Activated CD4-positive, alpha-beta memory T cell treated with anti-CD3 and anti-CD28 coated beads for 36 hours (primary cell): ENCODE measurements at regions not wholly inside any gene's neighbourhood (a gene's known extent, or its start where the extent isn't known, plus 50 kb on each side); places are given as distances from the start of the nearest gene placed in this dataset.
"Not testable (repeated sequence)": the region's sequence is repeated elsewhere in the genome, so short reads cannot be mapped to it uniquely, and the experiment has no call there.

Experiments used
- CTCF ChIA-PET: fragments of 350-600 bp; sonication (Branson Sonifier 250); formaldehyde crosslinking; loops from one replicate; lab custom pipeline; 2021; ENCODE audit warnings: antibody characterized with exemption, inconsistent platforms; lab: Charles Lee
- POLR2A ChIA-PET: fragments of 350-600 bp; sonication (Branson Sonifier 250); formaldehyde crosslinking; loops from one replicate; lab custom pipeline; 2021; ENCODE audit warnings: antibody characterized with exemption; lab: Charles Lee
- DNase-seq: peaks from one replicate; pipeline ENCODE4 v3.0.0-alpha.2; 2020
- H3K27ac Mint-ChIP-seq: one replicate; pipeline ENCODE4 v1.8.0; 2021; ENCODE audit warnings: mixed read lengths
- H3K27me3 Mint-ChIP-seq: one replicate; pipeline ENCODE4 v1.8.0; 2021; ENCODE audit warnings: mixed read lengths
- H3K36me3 Mint-ChIP-seq: one replicate; pipeline ENCODE4 v1.8.0; 2021; ENCODE audit warnings: mixed read lengths
- H3K4me1 Mint-ChIP-seq: one replicate; pipeline ENCODE4 v1.8.0; 2021; ENCODE audit warnings: low read depth, mixed read lengths
- H3K4me3 Mint-ChIP-seq: one replicate; pipeline ENCODE4 v1.8.0; 2021; ENCODE audit warnings: mild to moderate bottlenecking, mixed read lengths
- H3K9me3 Mint-ChIP-seq: one replicate; pipeline ENCODE4 v1.8.0; 2021; ENCODE audit warnings: mixed read lengths
- intact Hi-C: fragments of 100-400 bp; cut with micrococcal nuclease; formaldehyde crosslinking; loops from one replicate; pipeline ENCODE4 v1.15.1; 2023

DNA sequence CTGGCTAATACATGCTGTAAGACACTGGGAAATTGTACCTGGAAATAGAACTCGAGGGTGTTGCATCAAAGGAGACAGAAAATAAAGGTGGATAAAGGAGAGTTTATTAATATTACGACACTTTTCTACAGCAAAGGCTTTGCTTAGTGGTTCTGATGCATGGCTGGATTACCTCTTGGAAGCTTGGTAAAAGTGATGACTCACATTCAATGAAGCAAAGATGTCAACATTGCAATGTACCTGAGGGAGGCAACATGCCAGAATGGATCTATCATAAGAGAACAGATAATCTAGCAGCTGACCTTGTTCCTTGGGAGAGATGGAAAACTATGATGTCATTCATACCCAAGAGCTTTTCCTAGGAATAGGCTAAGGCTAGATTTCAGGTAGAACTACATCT, 735.1 kb upstream of the DIAPH2 start:
- ChIA-PET POLR2A (no interaction called here), CTCF (no interaction called here)
- Mint-ChIP-seq H3K4me3 (no peak overlapping the region), H3K27ac (no peak overlapping the region), H3K4me1 (no peaks in the 10 kb centered on the region), H3K27me3 (no peaks in the 10 kb centered on the region), H3K9me3 (no peaks in the 10 kb centered on the region), H3K36me3 (no peaks in the 10 kb centered on the region)
- DNase-seq = no peak
- intact Hi-C loops = no loop called here

DNA sequence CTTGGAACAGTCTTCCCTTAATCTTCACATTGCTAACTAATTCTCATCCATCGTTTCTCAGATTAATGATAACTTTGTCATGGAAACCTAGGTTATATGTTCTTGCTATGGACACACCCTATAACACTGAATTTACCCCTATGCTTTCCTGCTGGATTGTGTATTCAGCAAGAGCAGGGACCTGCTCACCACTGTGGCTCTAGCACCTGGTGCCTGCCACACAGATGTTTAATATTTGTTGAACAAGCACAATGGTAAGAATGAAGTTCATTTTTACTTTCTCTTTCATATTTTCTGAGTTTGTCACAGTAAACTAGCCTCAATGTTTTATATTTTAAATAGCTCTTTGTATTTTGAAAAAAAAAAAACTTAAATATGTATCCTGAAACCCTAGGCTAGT, 734.0 kb upstream of the DIAPH2 start:
- no peaks in the 10 kb centered on the region for H3K27me3 Mint-ChIP-seq
- H3K9me3 Mint-ChIP-seq = no peaks in the 10 kb centered on the region
- H3K4me1 Mint-ChIP-seq = no peaks in the 10 kb centered on the region
- intact Hi-C loops = no loop called here
- no peak for DNase-seq
- H3K27ac Mint-ChIP-seq = no peak overlapping the region
- POLR2A ChIA-PET = no interaction called here
- no peak overlapping the region for H3K4me3 Mint-ChIP-seq
- no peaks in the 10 kb centered on the region for H3K36me3 Mint-ChIP-seq
- CTCF ChIA-PET = no interaction called here

DNA sequence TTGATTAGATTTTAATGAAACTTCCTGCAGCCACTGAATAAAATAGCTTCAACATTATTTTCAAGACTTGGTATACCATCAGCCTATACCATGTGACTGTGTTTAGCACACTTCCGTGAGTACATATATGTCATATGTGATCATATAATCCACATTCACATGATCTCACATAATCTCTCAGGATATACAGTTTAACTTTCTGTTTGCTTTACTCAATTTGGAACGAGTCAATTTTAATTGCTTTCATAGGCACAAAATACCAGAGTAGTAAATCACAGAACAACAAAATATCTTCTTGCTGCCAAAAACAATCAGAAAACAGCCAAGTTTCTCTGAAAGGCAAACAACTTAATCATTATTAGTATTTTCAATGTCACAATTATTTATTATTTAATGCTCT, 731.1 kb upstream of the DIAPH2 start:
- no peak for DNase-seq
- H3K27me3 Mint-ChIP-seq = no peaks in the 10 kb centered on the region
- ChIA-PET CTCF (no interaction called here), POLR2A (no interaction called here)
- H3K4me1 Mint-ChIP-seq = no peaks in the 10 kb centered on the region
- H3K4me3 Mint-ChIP-seq = no peak overlapping the region
- intact Hi-C loops = no loop called here
- H3K27ac Mint-ChIP-seq = no peak overlapping the region
- H3K9me3 Mint-ChIP-seq = peaks cover 1% of the 10 kb centered on the region
- H3K36me3 Mint-ChIP-seq = no peaks in the 10 kb centered on the region

GRCh38 chrX:95956745-95957144, 727.9 kb upstream of the DIAPH2 start:
- Mint-ChIP-seq H3K27me3 (no peaks in the 10 kb centered on the region), H3K27ac (no peak overlapping the region), H3K4me3 (no peak overlapping the region), H3K36me3 (no peaks in the 10 kb centered on the region), H3K4me1 (no peaks in the 10 kb centered on the region), H3K9me3 (peaks cover 4% of the 10 kb centered on the region)
- CTCF ChIA-PET = no interaction called here
- intact Hi-C loops = no loop called here
- DNase-seq = no peak
- POLR2A ChIA-PET = no interaction called here

- POLR2A ChIA-PET, H3K4me1 Mint-ChIP-seq, H3K9me3 Mint-ChIP-seq, H3K27me3 Mint-ChIP-seq, intact Hi-C loops, H3K36me3 Mint-ChIP-seq, CTCF ChIA-PET, H3K27ac Mint-ChIP-seq, H3K4me3 Mint-ChIP-seq, DNase-seq: not testable (repeated sequence)
Observed at GRCh38 chrX:95973456-95974095, 711.1 kb upstream of the DIAPH2 start.

- H3K36me3 Mint-ChIP-seq = no peaks in the 10 kb centered on the region
- DNase-seq = no peak
- no peak overlapping the region for H3K4me3 Mint-ChIP-seq
- H3K27ac Mint-ChIP-seq = no peak overlapping the region
- H3K4me1 Mint-ChIP-seq = no peaks in the 10 kb centered on the region
- no peaks in the 10 kb centered on the region for H3K27me3 Mint-ChIP-seq
- no peaks in the 10 kb centered on the region for H3K9me3 Mint-ChIP-seq
- ChIA-PET POLR2A (no interaction called here), CTCF (no interaction called here)
- intact Hi-C loops = no loop called here
Observed at GRCh38 chrX:95974096-95974470, 710.6 kb upstream of the DIAPH2 start.

GRCh38 chrX:95974890-95975289, 709.8 kb upstream of the DIAPH2 start:
- ChIA-PET CTCF (no interaction called here), POLR2A (no interaction called here)
- intact Hi-C loops = no loop called here
- Mint-ChIP-seq H3K27ac (no peak overlapping the region), H3K4me3 (no peak overlapping the region), H3K36me3 (no peaks in the 10 kb centered on the region), H3K4me1 (no peaks in the 10 kb centered on the region), H3K27me3 (no peaks in the 10 kb centered on the region), H3K9me3 (peaks cover 4% of the 10 kb centered on the region)
- no peak for DNase-seq

DNA sequence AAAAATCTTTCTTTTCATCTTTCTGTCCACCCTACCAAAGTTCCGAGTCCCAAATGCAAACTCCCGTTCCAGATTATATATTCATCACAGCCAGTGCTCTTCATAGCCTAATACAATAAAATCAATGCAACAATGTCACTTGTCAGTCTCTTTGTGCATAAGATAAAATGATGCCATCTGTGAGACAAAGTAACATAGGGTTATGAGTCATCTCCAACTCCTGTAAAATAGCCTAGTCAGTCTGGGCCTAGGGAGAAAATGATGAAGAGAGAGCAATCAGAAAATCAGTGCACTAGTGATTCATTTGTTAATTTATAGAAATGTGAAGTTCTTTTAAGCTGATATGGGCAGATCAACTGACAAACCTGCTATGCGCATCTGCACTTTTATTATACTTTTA, 689.1 kb upstream of the DIAPH2 start:
- intact Hi-C loops = no loop called here
- no peak for DNase-seq
- no peaks in the 10 kb centered on the region for H3K36me3 Mint-ChIP-seq
- no peak overlapping the region for H3K4me3 Mint-ChIP-seq
- POLR2A ChIA-PET = no interaction called here
- no peaks in the 10 kb centered on the region for H3K9me3 Mint-ChIP-seq
- no peak overlapping the region for H3K27ac Mint-ChIP-seq
- no peaks in the 10 kb centered on the region for H3K4me1 Mint-ChIP-seq
- no peaks in the 10 kb centered on the region for H3K27me3 Mint-ChIP-seq
- CTCF ChIA-PET = no interaction called here

DNA sequence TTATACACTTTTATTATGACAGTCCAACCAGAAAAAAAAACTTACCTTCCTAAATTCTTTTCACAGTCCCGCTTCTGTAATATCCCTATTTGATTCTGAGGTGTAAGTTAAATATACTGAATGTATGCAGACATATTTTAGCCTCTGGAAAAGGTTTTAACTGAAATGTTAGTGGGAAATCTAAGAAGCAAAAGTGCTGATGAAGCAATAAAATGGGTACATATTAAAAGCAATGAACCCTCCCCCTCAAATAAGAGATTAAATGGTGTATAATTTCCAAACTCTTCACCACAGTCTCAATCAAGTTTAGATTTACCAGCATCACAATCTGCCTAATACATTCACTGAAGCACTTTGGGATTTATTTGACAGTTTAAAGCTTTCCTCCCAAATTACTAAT, 688.3 kb upstream of the DIAPH2 start:
- H3K4me1 Mint-ChIP-seq = no peaks in the 10 kb centered on the region
- POLR2A ChIA-PET = no interaction called here
- intact Hi-C loops = no loop called here

GRCh38 chrX:96002431-96002830, 682.2 kb upstream of the DIAPH2 start:
- Mint-ChIP-seq H3K4me3 (no peak overlapping the region), H3K27me3 (no peaks in the 10 kb centered on the region), H3K36me3 (no peaks in the 10 kb centered on the region), H3K27ac (no peak overlapping the region), H3K4me1 (no peaks in the 10 kb centered on the region), H3K9me3 (no peaks in the 10 kb centered on the region)
- ChIA-PET CTCF (no interaction called here), POLR2A (no interaction called here)
- DNase-seq = no peak
- intact Hi-C loops = no loop called here

More for the DNA sequence above, 688.3 kb upstream of the DIAPH2 start:
- no peak overlapping the region for H3K4me3 Mint-ChIP-seq
- H3K27me3 Mint-ChIP-seq = no peaks in the 10 kb centered on the region
- H3K9me3 Mint-ChIP-seq = no peaks in the 10 kb centered on the region
- H3K27ac Mint-ChIP-seq = no peak overlapping the region
- CTCF ChIA-PET = no interaction called here
- DNase-seq = no peak
- H3K36me3 Mint-ChIP-seq = no peaks in the 10 kb centered on the region

GRCh38 chrX:96004386-96004785, 680.3 kb upstream of the DIAPH2 start:
- ChIA-PET POLR2A (no interaction called here), CTCF (no interaction called here)
- Mint-ChIP-seq H3K36me3 (no peaks in the 10 kb centered on the region), H3K27me3 (no peaks in the 10 kb centered on the region), H3K4me3 (no peak overlapping the region), H3K9me3 (no peaks in the 10 kb centered on the region), H3K27ac (no peak overlapping the region), H3K4me1 (no peaks in the 10 kb centered on the region)
- intact Hi-C loops = no loop called here
- DNase-seq = no peak

DNA sequence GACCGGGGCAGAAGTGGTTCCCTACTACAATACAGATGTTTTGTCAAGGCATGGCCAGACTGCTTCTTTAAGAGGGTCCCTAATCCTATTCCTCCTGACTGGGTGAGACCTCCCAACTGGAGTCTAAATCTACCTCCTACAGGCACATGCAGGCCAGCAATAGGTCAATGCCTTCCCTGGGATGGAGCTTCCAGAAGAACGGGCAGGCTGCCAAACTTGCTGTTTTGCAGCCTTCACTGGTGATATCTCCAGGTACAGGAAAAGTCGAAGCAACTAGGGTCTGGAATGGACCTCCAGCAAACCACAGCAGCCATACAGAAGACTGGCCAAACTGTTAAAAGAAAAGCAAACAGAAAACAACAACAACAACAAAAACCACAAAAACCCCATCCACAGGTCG, 678.4 kb upstream of the DIAPH2 start:
- Mint-ChIP-seq H3K36me3 (no peaks in the 10 kb centered on the region), H3K9me3 (peaks cover 3% of the 10 kb centered on the region), H3K4me3 (no peak overlapping the region), H3K27ac (no peak overlapping the region), H3K27me3 (no peaks in the 10 kb centered on the region), H3K4me1 (no peaks in the 10 kb centered on the region)
- POLR2A ChIA-PET = no interaction called here
- intact Hi-C loops = no loop called here
- CTCF ChIA-PET = no interaction called here
- no peak for DNase-seq

GRCh38 chrX:96027407-96027806, 657.2 kb upstream of the DIAPH2 start:
- Mint-ChIP-seq H3K27ac (no peak overlapping the region), H3K9me3 (no peaks in the 10 kb centered on the region)

More at GRCh38 chrX:96027407-96027806, 657.2 kb upstream of the DIAPH2 start:
- Mint-ChIP-seq H3K27me3 (no peaks in the 10 kb centered on the region), H3K4me1 (no peaks in the 10 kb centered on the region), H3K4me3 (no peak overlapping the region), H3K36me3 (no peaks in the 10 kb centered on the region)
- POLR2A ChIA-PET = interaction anchor here (0.7 kb wide), 1 partner anchor 633 kb away, joined by 4 read pairs; no protein-coding TSS in a partner anchor
- no peak for DNase-seq
- intact Hi-C loops = no loop called here
- CTCF ChIA-PET = no interaction called here
